ENCODE measurements at regions not wholly inside any gene's neighbourhood (a gene's known extent, or its start where the extent isn't known, plus 50 kb on each side); places are given as distances from the start of the nearest gene placed in this dataset.

GRCh38 chr15:70473581-70474370, 289.6 kb downstream of the UACA start:
- Histone ChIP-seq H3K27ac (peak overlapping the region; percentile 51 to 62), H3K4me3 (no peak overlapping the region), H3K4me1 (peaks cover 0 to 17% of the 10 kb centered on the region in 2 donors), H3K36me3 (no peaks in the 10 kb centered on the region), H3K9me3 (no peaks in the 10 kb centered on the region), H3K27me3 (no peaks in the 10 kb centered on the region)
- intact Hi-C loops (cut with DNase I; ENCODE audit: low total_unique reads), result no loop called here
- peak; percentile 38 to 55 for DNase-seq
- TF ChIP-seq POLR2A (IDR thresholded peaks at IDR 0.05), result no peak
- TF ChIP-seq, protein P1, sequence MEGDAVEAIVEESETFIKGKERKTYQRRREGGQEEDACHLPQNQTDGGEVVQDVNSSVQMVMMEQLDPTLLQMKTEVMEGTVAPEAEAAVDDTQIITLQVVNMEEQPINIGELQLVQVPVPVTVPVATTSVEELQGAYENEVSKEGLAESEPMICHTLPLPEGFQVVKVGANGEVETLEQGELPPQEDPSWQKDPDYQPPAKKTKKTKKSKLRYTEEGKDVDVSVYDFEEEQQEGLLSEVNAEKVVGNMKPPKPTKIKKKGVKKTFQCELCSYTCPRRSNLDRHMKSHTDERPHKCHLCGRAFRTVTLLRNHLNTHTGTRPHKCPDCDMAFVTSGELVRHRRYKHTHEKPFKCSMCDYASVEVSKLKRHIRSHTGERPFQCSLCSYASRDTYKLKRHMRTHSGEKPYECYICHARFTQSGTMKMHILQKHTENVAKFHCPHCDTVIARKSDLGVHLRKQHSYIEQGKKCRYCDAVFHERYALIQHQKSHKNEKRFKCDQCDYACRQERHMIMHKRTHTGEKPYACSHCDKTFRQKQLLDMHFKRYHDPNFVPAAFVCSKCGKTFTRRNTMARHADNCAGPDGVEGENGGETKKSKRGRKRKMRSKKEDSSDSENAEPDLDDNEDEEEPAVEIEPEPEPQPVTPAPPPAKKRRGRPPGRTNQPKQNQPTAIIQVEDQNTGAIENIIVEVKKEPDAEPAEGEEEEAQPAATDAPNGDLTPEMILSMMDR (IDR thresholded peaks at IDR 0.05), result no peak

GRCh38 chr15:70471517-70471916, 291.8 kb downstream of the UACA start:
- Histone ChIP-seq H3K9me3 (no peaks in the 10 kb centered on the region), H3K27ac (no peak overlapping the region), H3K4me1 (peaks cover 0 to 14% of the 10 kb centered on the region in 2 donors), H3K36me3 (no peaks in the 10 kb centered on the region), H3K27me3 (no peaks in the 10 kb centered on the region), H3K4me3 (no peak overlapping the region)
- DNase-seq, result no peak
- intact Hi-C loops (cut with DNase I; ENCODE audit: low total_unique reads), result no loop called here
- no peak for TF ChIP-seq POLR2A (IDR thresholded peaks at IDR 0.05)
- TF ChIP-seq, protein P1 (IDR thresholded peaks at IDR 0.05), result no peak

GRCh38 chr15:70470556-70471191, 292.7 kb downstream of the UACA start:
- H3K4me1 ChIP-seq, result peaks cover 0 to 14% of the 10 kb centered on the region in 2 donors
- no peaks in the 10 kb centered on the region for H3K36me3 ChIP-seq
- TF ChIP-seq, protein P1 (IDR thresholded peaks at IDR 0.05), result no peak
- TF ChIP-seq POLR2A (IDR thresholded peaks at IDR 0.05), result no peak
- H3K27ac ChIP-seq, result no peak overlapping the region
- no peaks in the 10 kb centered on the region for H3K9me3 ChIP-seq
- DNase-seq, result no peak
- intact Hi-C loops (cut with DNase I; ENCODE audit: low total_unique reads), result no loop called here
- H3K27me3 ChIP-seq, result no peaks in the 10 kb centered on the region
- no peak overlapping the region for H3K4me3 ChIP-seq

DNA sequence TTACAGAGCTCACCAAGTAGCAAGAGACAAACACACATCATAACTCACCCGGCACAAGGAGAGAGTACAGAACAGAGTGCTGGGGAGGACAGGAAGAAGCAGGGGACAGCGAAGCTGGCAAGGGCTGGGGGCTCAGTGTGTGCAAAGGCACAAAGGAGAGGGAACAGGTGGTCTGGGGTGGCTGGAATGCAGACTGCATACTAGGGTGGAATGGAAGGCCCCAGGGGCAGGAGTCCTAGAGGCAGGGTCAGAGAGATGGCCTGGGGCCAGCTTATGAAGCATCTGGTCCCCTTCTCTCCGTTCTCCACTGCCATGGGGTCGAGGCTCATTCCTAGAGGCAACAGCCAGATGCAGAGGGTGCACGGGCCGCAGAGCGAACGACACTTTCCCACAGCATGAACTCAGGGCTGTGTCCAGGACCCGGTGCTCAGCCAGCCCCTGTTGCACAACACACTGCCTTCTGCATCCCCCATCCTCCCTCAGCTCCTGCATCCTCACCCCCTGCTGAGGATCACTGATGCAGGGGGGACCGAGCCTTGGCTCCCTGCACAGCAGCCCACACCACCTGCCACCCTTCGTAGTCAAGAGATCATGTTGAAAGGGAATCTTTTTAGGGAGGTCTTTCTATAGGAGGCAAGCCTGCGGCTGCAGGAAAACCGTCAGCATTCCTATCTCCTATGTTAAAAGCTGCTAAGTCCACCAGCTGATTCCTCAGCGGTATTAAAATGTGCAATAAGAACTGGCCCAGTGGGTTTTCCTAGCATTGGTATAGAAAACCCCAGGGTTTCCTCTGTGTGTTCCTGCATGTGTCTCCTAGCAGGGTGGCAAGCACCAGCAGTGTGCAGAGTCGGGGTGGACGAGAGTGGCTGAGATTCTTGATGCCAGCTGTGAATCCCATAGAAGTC, 293.5 kb downstream of the UACA start:
- H3K4me1 ChIP-seq, result peaks cover 0 to 14% of the 10 kb centered on the region in 2 donors
- no peaks in the 10 kb centered on the region for H3K27me3 ChIP-seq
- DNase-seq, result no peak
- no peaks in the 10 kb centered on the region for H3K36me3 ChIP-seq
- H3K4me3 ChIP-seq, result no peak overlapping the region
- H3K27ac ChIP-seq, result no peak overlapping the region
- no peaks in the 10 kb centered on the region for H3K9me3 ChIP-seq
- intact Hi-C loops (cut with DNase I; ENCODE audit: low total_unique reads), result loop anchor here (10.0 kb wide), 1 partner anchor 375 kb away; the partner anchor contains the start of gene TLE3
- no peak for TF ChIP-seq POLR2A (IDR thresholded peaks at IDR 0.05)
- TF ChIP-seq, protein P1 (IDR thresholded peaks at IDR 0.05), result no peak
